Naive thymus-derived CD4-positive, alpha-beta T cell (primary cell): ENCODE measurements at regions not wholly inside any gene's neighbourhood (a gene's known extent, or its start where the extent isn't known, plus 50 kb on each side); places are given as distances from the start of the nearest gene placed in this dataset. TPM values are rescaled to one million over a fixed set of nuclear protein-coding genes. Genes with fewer than 3 reads are reported as not detected.
"Not testable (repeated sequence)": the region's sequence is repeated elsewhere in the genome, so short reads cannot be mapped to it uniquely, and the experiment has no call there.

Source experiments
- ATAC-seq: fragments of 150-1000 bp; cut with Tn5 transposase; 2 replicates; pipeline ENCODE4 v1.10.0; 2021; ENCODE audit warnings: mild to moderate bottlenecking, moderate library complexity
- CTCF ChIA-PET: fragments of 350-600 bp; sonication (Branson Sonifier 250); formaldehyde crosslinking; loops from one replicate; lab custom pipeline; 2021; ENCODE audit warnings: antibody characterized with exemption; lab: Charles Lee
- POLR2A ChIA-PET: fragments of 350-600 bp; sonication (Branson Sonifier 250); formaldehyde crosslinking; loops from one replicate; lab custom pipeline; 2021; ENCODE audit warnings: antibody characterized with exemption, inconsistent platforms; lab: Charles Lee
- DNase-seq, 9 donors: peaks; one replicate each; pipeline versions ENCODE4 v3.0.0 to v3.0.0-alpha.2; 2020 to 2022; ENCODE audit warnings: mixed read lengths in 1 of 9
- H3K27ac ChIP-seq: one replicate; pipeline ENCODE4 v1.7.0; 2013; ENCODE audit warnings: mild to moderate bottlenecking, low read depth, low read length, moderate library complexity
- H3K27me3 ChIP-seq, 2 donors: one replicate each; pipeline ENCODE4 v1.7.0; 2013; ENCODE audit warnings: low read length in 2 of 2, mild to moderate bottlenecking in 2 of 2, moderate library complexity in 2 of 2; ENCODE audit not compliant: control insufficient read depth in 2 of 2, insufficient read depth in 2 of 2
- H3K36me3 ChIP-seq, 3 experiments: 1 replicate in 2 of 3; 2 replicates in 1 of 3; pipeline ENCODE4 v1.7.0; 2013; ENCODE audit warnings: low read length in 3 of 3, mild to moderate bottlenecking in 3 of 3, moderate library complexity in 1 of 3; ENCODE audit not compliant: insufficient read depth in 3 of 3, control insufficient read depth in 2 of 3
- H3K4me1 ChIP-seq, 2 donors: one replicate each; pipeline ENCODE4 v1.7.0; 2013; ENCODE audit warnings: low read length in 2 of 2, mild to moderate bottlenecking in 2 of 2, moderate library complexity in 1 of 2; ENCODE audit not compliant: control insufficient read depth in 2 of 2, insufficient read depth in 2 of 2
- H3K4me3 ChIP-seq: 2 replicates; pipeline ENCODE4 v1.7.0; 2013; ENCODE audit warnings: mild to moderate bottlenecking, low read length
- H3K9me3 ChIP-seq, 3 experiments: 1 replicate in 2 of 3; 2 replicates in 1 of 3; pipeline ENCODE4 v1.7.0; 2013; ENCODE audit warnings: low read length in 3 of 3; ENCODE audit not compliant: control insufficient read depth in 2 of 3
- H3K27ac Mint-ChIP-seq, 9 donors: one replicate each; pipeline ENCODE4 v1.8.0; 2020 to 2022; ENCODE audit warnings: mixed read lengths in 9 of 9, mild to moderate bottlenecking in 8 of 9, moderate library complexity in 5 of 9, inconsistent platforms in 2 of 9
- H3K27me3 Mint-ChIP-seq, 5 donors: one replicate each; pipeline ENCODE4 v1.8.0; 2021 to 2022; ENCODE audit warnings: mixed read lengths in 5 of 5, mild to moderate bottlenecking in 1 of 5
- H3K36me3 Mint-ChIP-seq, 5 donors: one replicate each; pipeline ENCODE4 v1.8.0; 2020 to 2022; ENCODE audit warnings: mixed read lengths in 5 of 5, mild to moderate bottlenecking in 3 of 5, inconsistent platforms in 1 of 5
- H3K4me1 Mint-ChIP-seq, 7 donors: one replicate each; pipeline ENCODE4 v1.8.0; 2020 to 2022; ENCODE audit warnings: mixed read lengths in 7 of 7, mild to moderate bottlenecking in 3 of 7, inconsistent platforms in 1 of 7
- H3K4me3 Mint-ChIP-seq, 10 donors: one replicate each; pipeline ENCODE4 v1.8.0; 2020 to 2022; ENCODE audit warnings: mild to moderate bottlenecking in 10 of 10, mixed read lengths in 10 of 10, moderate library complexity in 6 of 10, inconsistent platforms in 2 of 10
- H3K9me3 Mint-ChIP-seq, 11 donors: one replicate each; pipeline ENCODE4 v1.8.0; 2020 to 2022; ENCODE audit warnings: mixed read lengths in 11 of 11, mild to moderate bottlenecking in 4 of 11, inconsistent platforms in 1 of 11, moderate library complexity in 1 of 11
- intact Hi-C, 2 donors: fragments of 100-400 bp; cut with micrococcal nuclease; formaldehyde crosslinking; loops; one replicate each; pipeline ENCODE4 v1.15.1; 2023
- microRNA-seq: library from miRNA; unstranded; fragments of <30 nt; microRNA quantifications from one replicate; pipeline ENCODE4 v1.2.0, GENCODE V29; 2022; ENCODE audit warnings: borderline microRNAs expressed

DNA sequence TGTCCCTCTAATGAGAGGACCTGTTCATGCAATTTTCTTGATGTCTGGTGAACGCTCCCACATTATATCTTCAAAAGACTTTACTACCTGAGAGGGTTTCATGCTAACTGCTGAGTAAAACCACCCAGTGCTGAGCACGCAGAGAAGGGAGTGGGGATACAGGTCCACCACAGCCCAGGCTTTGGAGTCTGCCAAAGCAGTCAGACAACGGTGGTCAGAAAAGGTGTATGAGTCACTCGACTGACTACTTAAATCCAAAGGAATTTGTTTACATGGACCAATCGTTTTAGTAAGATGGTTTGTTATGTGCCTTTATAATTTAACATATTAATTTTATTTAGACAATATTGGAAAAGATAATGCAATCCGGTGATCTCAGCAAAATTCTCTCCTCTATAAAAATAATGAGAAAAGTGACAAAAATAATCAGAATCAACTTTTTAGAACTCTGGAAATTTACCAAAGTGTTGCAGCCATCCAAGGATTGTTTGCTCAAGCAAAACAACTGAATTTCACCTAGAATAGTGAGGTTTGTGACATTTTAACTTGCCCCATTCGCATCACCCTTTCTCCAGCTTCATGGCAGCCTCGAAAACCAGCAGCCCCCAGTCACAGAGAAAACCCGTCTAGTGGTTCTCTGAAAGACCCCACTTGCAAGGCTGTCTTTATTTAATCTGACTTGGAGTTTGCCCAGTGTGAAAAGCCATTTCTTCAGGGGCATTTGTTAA, 52.1 kb upstream of the PLGLB2 start:
- H3K4me1 ChIP-seq, H3K9me3 ChIP-seq, H3K27ac ChIP-seq, POLR2A ChIA-PET, CTCF ChIA-PET, H3K36me3 Mint-ChIP-seq, H3K9me3 Mint-ChIP-seq, intact Hi-C loops, H3K4me1 Mint-ChIP-seq, H3K4me3 Mint-ChIP-seq, H3K27me3 Mint-ChIP-seq, H3K27ac Mint-ChIP-seq, H3K27me3 ChIP-seq, H3K4me3 ChIP-seq, DNase-seq, ATAC-seq, H3K36me3 ChIP-seq: not testable (repeated sequence)

Small RNAs in the stretch of these regions (microRNA-seq; reads per million reads assigned to microRNA genes)
- not detected for gene MIR4771-1
